SK-N-MC (cell line): ENCODE measurements at regions not wholly inside any gene's neighbourhood (a gene's known extent, or its start where the extent isn't known, plus 50 kb on each side); places are given as distances from the start of the nearest gene placed in this dataset.

Experiments used
- EZH2 ChIP-seq: fragments of 200-600 bp; sonication (generic); IDR thresholded peaks from one replicate; pipeline ENCODE4 v1.6.1; 2017; ENCODE audit warnings: antibody characterized with exemption
- FOXP2 ChIP-seq: optimal IDR thresholded peaks from 2 replicates; pipeline ENCODE3; 2011; ENCODE audit warnings: mild to moderate bottlenecking, moderate library complexity; ENCODE audit not compliant: insufficient read depth; ENCODE audit errors: extremely low read length, control extremely low read depth
- POLR2AphosphoS5 ChIP-seq: IDR thresholded peaks from 2 replicates; pipeline ENCODE4 v1.6.1; 2012; ENCODE audit warnings: mild to moderate bottlenecking, low read depth, low read length, borderline replicate concordance

- TF ChIP-seq POLR2AphosphoS5 (no peak), EZH2 (no peak), FOXP2 (no peak)
Observed at GRCh38 chr3:127448671-127449070, 141.9 kb downstream of the TPRA1 start.
